Tibial artery (tissue), 4 donors: ENCODE measurements at regions not wholly inside any gene's neighbourhood (a gene's known extent, or its start where the extent isn't known, plus 50 kb on each side); places are given as distances from the start of the nearest gene placed in this dataset.

Experiments used
- DNase-seq, 2 donors: peaks; one replicate each; pipeline ENCODE4 v3.0.0-alpha.2; 2019
- H3K27ac ChIP-seq, 2 donors: fragments of 200-600 bp; sonication (generic) in 1 of 2; 1 replicate in 1 of 2; 2 replicates in 1 of 2; pipeline ENCODE4 v1.5.1; 2018 to 2019; ENCODE audit warnings: mild to moderate bottlenecking in 1 of 2
- H3K27me3 ChIP-seq, 2 donors: fragments of 200-600 bp; sonication (generic) in 1 of 2; one replicate each; pipeline versions ENCODE4 v1.5.1 to v1.6.0; 2016 to 2019
- H3K36me3 ChIP-seq, 3 donors: fragments of 200-600 bp; sonication (generic) in 2 of 3; one replicate each; pipeline ENCODE4 v1.5.1; 2016 to 2019; ENCODE audit warnings: mild to moderate bottlenecking in 2 of 3
- H3K4me1 ChIP-seq, 4 donors: fragments of 200-600 bp; sonication (generic) in 2 of 4; 1 replicate in 3 of 4; 2 replicates in 1 of 4; pipeline ENCODE4 v1.5.1; 2016 to 2019
- H3K4me3 ChIP-seq, 2 donors: fragments of 200-600 bp; sonication (generic) in 1 of 2; 1 replicate in 1 of 2; 2 replicates in 1 of 2; pipeline ENCODE4 v1.5.1; 2018 to 2019; ENCODE audit warnings: mild to moderate bottlenecking in 2 of 2
- H3K9me3 ChIP-seq, 3 donors: fragments of 200-600 bp; sonication (generic) in 1 of 3; one replicate each; pipeline ENCODE4 v1.5.1; 2016 to 2019
- CTCF ChIP-seq, 2 experiments: fragments of 200-600 bp in 1 of 2; fragments of 450-650 bp in 1 of 2; IDR thresholded peaks; one replicate each; pipeline ENCODE4 v1.5.1; 2017 to 2019; ENCODE audit warnings: antibody characterized with exemption in 2 of 2, mild to moderate bottlenecking in 1 of 2, moderate library complexity in 1 of 2
- intact Hi-C: fragments of 100-400 bp; cut with DNase I; formaldehyde crosslinking; loops from one replicate; pipeline ENCODE4 v1.15.0; 2023; ENCODE audit warnings: low total_unique reads

GRCh38 chr12:115619889-115620288, 657.6 kb downstream of the MED13L start:
- no peaks in the 10 kb centered on the region for H3K4me1 ChIP-seq
- no peak overlapping the region for H3K27ac ChIP-seq
- intact Hi-C loops = no loop called here
- peaks cover 0 to 20% of the 10 kb centered on the region in 2 donors for H3K27me3 ChIP-seq
- DNase-seq = no peak
- TF ChIP-seq CTCF (IDR thresholded peaks at IDR 0.05) = no peak
- no peak overlapping the region for H3K4me3 ChIP-seq
- H3K9me3 ChIP-seq = peaks cover 0 to 4% (median 0%) of the 10 kb centered on the region in 3 donors
- no peaks in the 10 kb centered on the region for H3K36me3 ChIP-seq

GRCh38 chr12:115619061-115619460, 658.4 kb downstream of the MED13L start:
- Histone ChIP-seq H3K27ac (no peak overlapping the region), H3K27me3 (peaks cover 0 to 18% of the 10 kb centered on the region in 2 donors), H3K4me1 (no peaks in the 10 kb centered on the region), H3K4me3 (no peak overlapping the region), H3K9me3 (no peaks in the 10 kb centered on the region), H3K36me3 (no peaks in the 10 kb centered on the region)
- intact Hi-C loops = no loop called here
- TF ChIP-seq CTCF (IDR thresholded peaks at IDR 0.05) = no peak
- DNase-seq = no peak

GRCh38 chr12:115618105-115618504, 659.4 kb downstream of the MED13L start:
- no peak for TF ChIP-seq CTCF (IDR thresholded peaks at IDR 0.05)
- no peak overlapping the region for H3K27ac ChIP-seq
- intact Hi-C loops = no loop called here
- H3K36me3 ChIP-seq = no peaks in the 10 kb centered on the region
- no peaks in the 10 kb centered on the region for H3K9me3 ChIP-seq
- DNase-seq = no peak
- peaks cover 0 to 10% of the 10 kb centered on the region in 2 donors for H3K27me3 ChIP-seq
- no peak overlapping the region for H3K4me3 ChIP-seq
- H3K4me1 ChIP-seq = no peaks in the 10 kb centered on the region

GRCh38 chr12:115617391-115617790, 660.1 kb downstream of the MED13L start:
- Histone ChIP-seq H3K4me3 (no peak overlapping the region), H3K27ac (no peak overlapping the region), H3K4me1 (no peaks in the 10 kb centered on the region), H3K36me3 (no peaks in the 10 kb centered on the region), H3K27me3 (peaks cover 0 to 10% of the 10 kb centered on the region in 2 donors), H3K9me3 (no peaks in the 10 kb centered on the region)
- no peak for TF ChIP-seq CTCF (IDR thresholded peaks at IDR 0.05)
- intact Hi-C loops = no loop called here
- no peak for DNase-seq

GRCh38 chr12:115611477-115611876, 666.0 kb downstream of the MED13L start:
- no peak for DNase-seq
- no peak for TF ChIP-seq CTCF (IDR thresholded peaks at IDR 0.05)
- H3K27me3 ChIP-seq = peaks cover 0 to 2% of the 10 kb centered on the region in 2 donors
- H3K36me3 ChIP-seq = no peaks in the 10 kb centered on the region
- no peak overlapping the region for H3K4me3 ChIP-seq
- H3K4me1 ChIP-seq = peaks cover 0 to 8% (median 2%) of the 10 kb centered on the region in 4 donors
- H3K27ac ChIP-seq = no peak overlapping the region
- intact Hi-C loops = no loop called here
- H3K9me3 ChIP-seq = no peaks in the 10 kb centered on the region

GRCh38 chr12:115609347-115609746, 668.1 kb downstream of the MED13L start:
- no peaks in the 10 kb centered on the region for H3K36me3 ChIP-seq
- intact Hi-C loops = no loop called here
- no peaks in the 10 kb centered on the region for H3K9me3 ChIP-seq
- no peak overlapping the region for H3K27ac ChIP-seq
- H3K27me3 ChIP-seq = peaks cover 0 to 21% of the 10 kb centered on the region in 2 donors
- DNase-seq = no peak
- no peak overlapping the region for H3K4me3 ChIP-seq
- peaks cover 0 to 8% (median 2%) of the 10 kb centered on the region in 4 donors for H3K4me1 ChIP-seq
- no peak for TF ChIP-seq CTCF (IDR thresholded peaks at IDR 0.05)
